Fibroblast of the aortic adventitia (primary cell): ENCODE measurements at regions not wholly inside any gene's neighbourhood (a gene's known extent, or its start where the extent isn't known, plus 50 kb on each side); places are given as distances from the start of the nearest gene placed in this dataset.

Experiments used
- DNase-seq: peaks from one replicate; pipeline ENCODE4 v3.0.0-alpha.2; 2010; ENCODE audit warnings: low read depth
- H3K4me3 ChIP-seq: 2 replicates; pipeline ENCODE4 v1.5.1; 2011; ENCODE audit warnings: low read depth, mild to moderate bottlenecking, control low read depth, low read length, moderate library complexity
- CTCF ChIP-seq: IDR thresholded peaks from 2 replicates; pipeline ENCODE4 v1.5.1; 2011; ENCODE audit warnings: mild to moderate bottlenecking, low read length, control low read depth, inconsistent platforms; ENCODE audit not compliant: insufficient read depth

GRCh38 chr10:43778571-43778970 is 129.9 kb upstream of the ZNF32 start:
- no peak for TF ChIP-seq CTCF
- DNase-seq, result no peak
- no peak overlapping the region for H3K4me3 ChIP-seq

GRCh38 chr10:43775384-43775783 is 126.7 kb upstream of the ZNF32 start:
- no peak for TF ChIP-seq CTCF
- H3K4me3 ChIP-seq, result no peak overlapping the region
- DNase-seq, result no peak

GRCh38 chr10:43774234-43774769 is 125.6 kb upstream of the ZNF32 start:
- TF ChIP-seq CTCF, result no peak
- no peak for DNase-seq
- no peak overlapping the region for H3K4me3 ChIP-seq

- no peak for TF ChIP-seq CTCF
- no peak for DNase-seq
These were observed 125.1 kb upstream of the ZNF32 start for GRCh38 chr10:43773736-43774135.

GRCh38 chr10:43772171-43772570 is 123.5 kb upstream of the ZNF32 start:
- no peak overlapping the region for H3K4me3 ChIP-seq
- DNase-seq, result no peak
- TF ChIP-seq CTCF, result no peak

More at GRCh38 chr10:43773736-43774135, 125.1 kb upstream of the ZNF32 start:
- H3K4me3 ChIP-seq, result no peak overlapping the region

- H3K4me3 ChIP-seq, result no peak overlapping the region
- no peak for DNase-seq
- TF ChIP-seq CTCF, result no peak
These were observed 123.0 kb upstream of the ZNF32 start for GRCh38 chr10:43771675-43772074.

GRCh38 chr10:43765516-43765915 is 116.8 kb upstream of the ZNF32 start:
- TF ChIP-seq CTCF, result no peak
- no peak overlapping the region for H3K4me3 ChIP-seq
- DNase-seq, result no peak
